ENCODE measurements at regions not wholly inside any gene's neighbourhood (a gene's known extent, or its start where the extent isn't known, plus 50 kb on each side); places are given as distances from the start of the nearest gene placed in this dataset.

GRCh38 chr4:185912779-185913178 lies 100.8 kb upstream of the SORBS2 start:
- Histone ChIP-seq H3K36me3 (ENCODE audit: low read depth) (no peaks in the 10 kb centered on the region), H3K27ac (no peak overlapping the region), H3K27me3 (replicated peaks; ENCODE audit: insufficient read depth) (0 out of 2 replicates have a peak, but pooled peaks cover under 1% of the 10 kb centered on the region), H3K9ac (no peak overlapping the region), H3K79me2 (ENCODE audit: insufficient read depth) (no peaks in the 10 kb centered on the region), H4K20me1 (ENCODE audit: insufficient read depth) (no peaks in the 10 kb centered on the region), H3K4me1 (ENCODE audit: insufficient read depth) (peaks cover 8% of the 10 kb centered on the region; the same call in 1 of the 2 replicates), H3F3A (ENCODE audit: insufficient read depth) (no peaks in the 10 kb centered on the region), H3K4me2 (ENCODE audit: unreplicated experiment) (no peak overlapping the region), H3K9me3 (ENCODE audit: low read depth) (no peaks in the 10 kb centered on the region), H3K9me2 (ENCODE audit: insufficient read depth) (no peaks in the 10 kb centered on the region), H2AFZ (no peak overlapping the region), H3K4me3 (no peak overlapping the region)
- peak; percentile 44 for DNase-seq
- 2 to 5% methylated on average over 4 of the region's 4 CpGs for WGBS, 2 experiments (ENCODE audit: low coverage in 1 of 2, low lambda C conversion rate in 2 of 2, missing lambda C conversion rate in 2 of 2)
- in situ Hi-C loops (cut with MboI), result no loop called here
- TF ChIP-seq EZH2 (IDR thresholded peaks at IDR 0.05; ENCODE audit: insufficient read depth, poor library complexity, severe bottlenecking), result no peak

GRCh38 chr4:185914583-185915199 lies 102.7 kb upstream of the SORBS2 start:
- H2AFZ ChIP-seq, result no peak overlapping the region
- H3K4me1 ChIP-seq (ENCODE audit: insufficient read depth), result peaks cover 8% of the 10 kb centered on the region; the same call in 1 of the 2 replicates
- H3K79me2 ChIP-seq (ENCODE audit: insufficient read depth), result no peaks in the 10 kb centered on the region
- H3K27ac ChIP-seq, result no peak overlapping the region
- no peak for DNase-seq
- no peaks in the 10 kb centered on the region for H3K9me2 ChIP-seq (ENCODE audit: insufficient read depth)
- no peaks in the 10 kb centered on the region for H3K9me3 ChIP-seq (ENCODE audit: low read depth)
- in situ Hi-C loops (cut with MboI), result no loop called here
- WGBS, 2 experiments (ENCODE audit: low coverage in 1 of 2, low lambda C conversion rate in 2 of 2, missing lambda C conversion rate in 2 of 2), result 64 to 68% methylated on average over 11 of the region's 11 CpGs
- no peak overlapping the region for H3K4me3 ChIP-seq
- H4K20me1 ChIP-seq (ENCODE audit: insufficient read depth), result no peaks in the 10 kb centered on the region
- H3K27me3 ChIP-seq (replicated peaks; ENCODE audit: insufficient read depth), result peaks cover 6% of the 10 kb centered on the region; the same call in 1 of the 2 replicates
- no peak overlapping the region for H3K9ac ChIP-seq
- H3K4me2 ChIP-seq (ENCODE audit: unreplicated experiment), result no peak overlapping the region
- no peak for TF ChIP-seq EZH2phosphoT487 (IDR thresholded peaks at IDR 0.05; ENCODE audit: insufficient read depth, low read depth)
- no peak for TF ChIP-seq EZH2 (IDR thresholded peaks at IDR 0.05; ENCODE audit: insufficient read depth, poor library complexity, severe bottlenecking)
- no peaks in the 10 kb centered on the region for H3F3A ChIP-seq (ENCODE audit: insufficient read depth)
- H3K36me3 ChIP-seq (ENCODE audit: low read depth), result no peaks in the 10 kb centered on the region

GRCh38 chr4:185915271-185915670 lies 103.3 kb upstream of the SORBS2 start:
- Histone ChIP-seq H3K4me2 (ENCODE audit: unreplicated experiment) (no peak overlapping the region), H3K9me3 (ENCODE audit: low read depth) (no peaks in the 10 kb centered on the region), H3K36me3 (ENCODE audit: low read depth) (no peaks in the 10 kb centered on the region), H3K27me3 (replicated peaks; ENCODE audit: insufficient read depth) (peaks cover 6% of the 10 kb centered on the region; the same call in 1 of the 2 replicates), H3K9ac (no peak overlapping the region), H2AFZ (no peak overlapping the region), H3K79me2 (ENCODE audit: insufficient read depth) (no peaks in the 10 kb centered on the region), H3K4me1 (ENCODE audit: insufficient read depth) (peaks cover 8% of the 10 kb centered on the region; the same call in 1 of the 2 replicates), H3K27ac (no peak overlapping the region), H3F3A (ENCODE audit: insufficient read depth) (no peaks in the 10 kb centered on the region), H4K20me1 (ENCODE audit: insufficient read depth) (no peaks in the 10 kb centered on the region), H3K9me2 (ENCODE audit: insufficient read depth) (no peaks in the 10 kb centered on the region), H3K4me3 (no peak overlapping the region)
- in situ Hi-C loops (cut with MboI), result no loop called here
- 17 to 24% methylated on average over 2 of the region's 2 CpGs for WGBS, 2 experiments (ENCODE audit: low coverage in 1 of 2, low lambda C conversion rate in 2 of 2, missing lambda C conversion rate in 2 of 2)
- TF ChIP-seq EZH2phosphoT487 (IDR thresholded peaks at IDR 0.05; ENCODE audit: insufficient read depth, low read depth) (no peak), EZH2 (IDR thresholded peaks at IDR 0.05; ENCODE audit: insufficient read depth, poor library complexity, severe bottlenecking) (no peak)
- no peak for DNase-seq

GRCh38 chr4:185915817-185916216 lies 103.8 kb upstream of the SORBS2 start:
- H4K20me1 ChIP-seq (ENCODE audit: insufficient read depth), result no peaks in the 10 kb centered on the region
- no peaks in the 10 kb centered on the region for H3K9me3 ChIP-seq (ENCODE audit: low read depth)
- no peak overlapping the region for H3K4me3 ChIP-seq
- no peak overlapping the region for H3K9ac ChIP-seq
- H2AFZ ChIP-seq, result no peak overlapping the region
- no peak overlapping the region for H3K4me2 ChIP-seq (ENCODE audit: unreplicated experiment)
- no peaks in the 10 kb centered on the region for H3K79me2 ChIP-seq (ENCODE audit: insufficient read depth)
- H3K36me3 ChIP-seq (ENCODE audit: low read depth), result no peaks in the 10 kb centered on the region
- no peak for DNase-seq
- H3K27ac ChIP-seq, result no peak overlapping the region
- TF ChIP-seq EZH2phosphoT487 (IDR thresholded peaks at IDR 0.05; ENCODE audit: insufficient read depth, low read depth) (no peak), EZH2 (IDR thresholded peaks at IDR 0.05; ENCODE audit: insufficient read depth, poor library complexity, severe bottlenecking) (no peak)
- H3K27me3 ChIP-seq (replicated peaks; ENCODE audit: insufficient read depth), result peaks cover 6% of the 10 kb centered on the region; the same call in 1 of the 2 replicates
- peaks cover 8% of the 10 kb centered on the region; the same call in 1 of the 2 replicates for H3K4me1 ChIP-seq (ENCODE audit: insufficient read depth)
- 40 to 52% methylated on average over 4 of the region's 4 CpGs for WGBS, 2 experiments (ENCODE audit: low coverage in 1 of 2, low lambda C conversion rate in 2 of 2, missing lambda C conversion rate in 2 of 2)
- no peaks in the 10 kb centered on the region for H3F3A ChIP-seq (ENCODE audit: insufficient read depth)
- H3K9me2 ChIP-seq (ENCODE audit: insufficient read depth), result no peaks in the 10 kb centered on the region
- in situ Hi-C loops (cut with MboI), result no loop called here

All from GM23248 (cell line).